Heart left ventricle (tissue), 16 donors: ENCODE measurements at regions not wholly inside any gene's neighbourhood (a gene's known extent, or its start where the extent isn't known, plus 50 kb on each side); places are given as distances from the start of the nearest gene placed in this dataset.

Source experiments
- ATAC-seq, 4 donors: fragments of 200-7000 bp; cut with Tn5 transposase; one replicate each; pipeline ENCODE4 v1.9.1; 2020 to 2022; ENCODE audit warnings: moderate library complexity in 4 of 4, mild to moderate bottlenecking in 3 of 4, moderate number of reproducible peaks in 1 of 4
- DNase-seq, 5 donors: peaks; one replicate each; pipeline ENCODE4 v3.0.0-alpha.2; 2020
- H3K27ac ChIP-seq, 12 donors: fragments of 200-600 bp; sonication (generic) in 4 of 12; one replicate each; pipeline versions ENCODE4 v1.5.0 to v1.8.0; 2016 to 2022; ENCODE audit warnings: mild to moderate bottlenecking in 2 of 12
- H3K27me3 ChIP-seq, 9 donors: fragments of 200-600 bp; sonication (generic) in 2 of 9; one replicate each; pipeline versions ENCODE4 v1.5.1 to v1.8.0; 2016 to 2022; ENCODE audit warnings: mild to moderate bottlenecking in 3 of 9
- H3K36me3 ChIP-seq, 9 donors: fragments of 200-600 bp; sonication (generic) in 2 of 9; one replicate each; pipeline versions ENCODE4 v1.5.0 to v1.8.0; 2018 to 2022; ENCODE audit warnings: mild to moderate bottlenecking in 2 of 9
- H3K4me1 ChIP-seq, 12 donors: fragments of 200-600 bp; sonication (generic) in 4 of 12; one replicate each; pipeline versions ENCODE4 v1.5.0 to v1.8.0; 2016 to 2022; ENCODE audit warnings: mild to moderate bottlenecking in 3 of 12
- H3K4me3 ChIP-seq, 12 donors: fragments of 200-600 bp; sonication (generic) in 4 of 12; one replicate each; pipeline versions ENCODE4 v1.5.0 to v1.8.0; 2017 to 2022; ENCODE audit warnings: mild to moderate bottlenecking in 9 of 12, moderate library complexity in 4 of 12
- H3K9me3 ChIP-seq, 12 donors: fragments of 200-600 bp; sonication (generic) in 4 of 12; one replicate each; pipeline versions ENCODE4 v1.5.0 to v1.8.0; 2016 to 2022; ENCODE audit warnings: mild to moderate bottlenecking in 1 of 12
- CTCF ChIP-seq, 12 donors: fragments of 200-600 bp; sonication (generic) in 4 of 12; IDR thresholded peaks; one replicate each; pipeline versions ENCODE4 v1.5.0 to v1.8.0; 2018 to 2022; ENCODE audit warnings: antibody characterized with exemption in 12 of 12, mild to moderate bottlenecking in 5 of 12
- POLR2A ChIP-seq, 2 donors: fragments of 450-650 bp; IDR thresholded peaks; one replicate each; pipeline ENCODE4 v1.6.1; 2017; ENCODE audit warnings: antibody characterized with exemption in 2 of 2, mild to moderate bottlenecking in 2 of 2, moderate library complexity in 2 of 2
- WGBS, 4 donors: extraction: QIAGEN DNeasy Blood & Tissue Kit in 2 of 4; methylation state at CpG; one replicate each; pipeline versions ENCODE4 v1.1.5 to v1.1.7; 2013 to 2018; 5-methylcytosine and 5-hydroxymethylcytosine counted together
- intact Hi-C, 10 donors: fragments of 100-400 bp; cut with DNase I; formaldehyde crosslinking; loops; one replicate each; pipeline versions ENCODE4 v1.11.1 to v1.14.2; 2022
- donor health status: ischemic (EF 13 %, LVEDD 7.1; RV severe dilation, severe dysfunction).
- donor health status: healthy with polysubstance abuse.
- donor health status: DM: no; HTN: yes; CAD: no.
- donor health status: DM: no; HTN: no; CAD: no.
- donor health status: ischemic (EF 25% LVEDD 6.9; RV normal size, moderate dysfunction).
- donor health status: ischemic (EF 25% LVEDD 5.7; RV mildly dilated, moderate dysfunction).
- donor health status: healthy.
- donor health status: DM: yes; HTN: yes; CAD: no.
- donor health status: ischemic (EF 35%, LVEDD 5.7; RV mildly dilated, moderate dysfunction).
- donor health status: nonischemic (EF 11% LVEDD 7.7; RV severe dilation, severe dysfunction).
- donor health status: DM: yes; HTN: yes; CAD: no.
- donor health status: PGD.
- donor health status: ischemic (EF 29% LVEDD 5.4; RV normal size, mild dysfunction).
- donor health status: nonischemic (EF 23%, LVEDD 6.1; RV moderate dilation, normal function).

GRCh38 chr13:104693126-104693525 is 1626.9 kb upstream of the SLC10A2 start:
- ATAC-seq (no peak), DNase-seq (no peak)
- H3K9me3 ChIP-seq: no peaks in the 10 kb centered on the region
- no peaks in the 10 kb centered on the region for H3K27me3 ChIP-seq
- H3K36me3 ChIP-seq: no peaks in the 10 kb centered on the region
- no peak overlapping the region for H3K4me3 ChIP-seq
- no peak overlapping the region for H3K27ac ChIP-seq
- 59 to 63% (median 63%) methylated on average over 4 of the region's 4 CpGs for WGBS, 4 donors
- H3K4me1 ChIP-seq: no peaks in the 10 kb centered on the region
- intact Hi-C loops: no loop called here
- TF ChIP-seq CTCF (IDR thresholded peaks at IDR 0.05): no peak

DNA sequence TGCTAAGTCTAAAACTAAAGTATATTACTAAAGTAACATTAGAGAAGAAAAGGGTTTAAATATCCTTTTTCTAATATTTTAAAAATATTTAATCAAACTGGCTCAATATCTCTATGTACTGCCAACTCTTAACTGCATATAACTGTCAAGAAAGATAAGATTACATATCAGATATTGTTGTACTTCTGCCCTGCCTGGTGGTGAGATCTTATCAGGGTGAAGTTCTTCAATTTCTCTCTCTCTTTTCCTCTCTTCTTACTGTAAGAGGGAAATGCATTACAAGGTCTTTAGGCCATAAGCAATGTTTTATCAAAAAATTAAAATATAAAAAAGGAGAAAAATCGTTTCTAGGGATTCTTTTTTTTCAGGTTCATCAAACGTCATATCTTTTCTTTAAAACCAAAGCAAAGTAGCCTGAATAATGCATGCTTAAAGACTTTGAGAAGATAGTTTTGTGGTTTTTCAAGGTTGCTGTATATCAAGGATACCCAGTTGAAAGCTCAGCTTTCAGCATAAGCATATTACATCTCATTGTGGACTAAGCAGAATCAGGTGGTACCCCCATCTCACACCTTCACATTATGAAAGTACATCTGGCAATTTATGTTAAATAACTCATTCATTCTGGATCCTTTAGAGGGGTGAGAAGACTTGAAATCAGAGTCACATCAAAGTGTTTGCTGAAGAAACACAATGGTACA is 1625.7 kb upstream of the SLC10A2 start:
- intact Hi-C loops: no loop called here
- 44 to 67% (median 57%) methylated on average over 2 of the region's 2 CpGs for WGBS, 4 donors

DNA sequence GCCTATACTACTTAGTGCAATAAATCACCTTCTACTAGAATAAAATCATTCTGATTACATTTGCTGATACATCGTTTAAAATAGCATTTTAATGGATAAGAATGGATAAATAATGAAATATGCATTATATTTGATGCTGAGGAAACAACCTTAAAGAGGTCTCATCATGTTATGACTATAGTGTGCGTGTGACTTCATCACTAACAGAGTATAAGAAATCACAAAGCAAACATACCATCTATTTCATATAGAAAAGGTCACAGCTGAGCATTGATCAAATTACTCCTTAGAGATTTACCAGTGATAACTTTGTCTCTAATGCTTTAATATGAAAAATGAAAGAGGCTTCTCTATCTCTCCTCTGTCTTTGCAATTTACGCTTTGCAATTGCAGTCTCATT is 1620.3 kb upstream of the SLC10A2 start:
- no peak overlapping the region for H3K27ac ChIP-seq
- WGBS, 4 donors: 76 to 85% (median 81%) methylated on average over 3 of the region's 3 CpGs
- H3K27me3 ChIP-seq: no peaks in the 10 kb centered on the region
- no peak overlapping the region for H3K4me3 ChIP-seq
- no peaks in the 10 kb centered on the region for H3K4me1 ChIP-seq
- no peaks in the 10 kb centered on the region for H3K9me3 ChIP-seq
- intact Hi-C loops: no loop called here
- ATAC-seq (no peak), DNase-seq (no peak)
- TF ChIP-seq POLR2A (IDR thresholded peaks at IDR 0.05) (no peak), CTCF (IDR thresholded peaks at IDR 0.05) (no peak)
- H3K36me3 ChIP-seq: no peaks in the 10 kb centered on the region

More for the DNA sequence above, 1625.7 kb upstream of the SLC10A2 start:
- no peak for DNase-seq
- no peaks in the 10 kb centered on the region for H3K4me1 ChIP-seq
- no peak overlapping the region for H3K27ac ChIP-seq
- no peaks in the 10 kb centered on the region for H3K9me3 ChIP-seq
- no peaks in the 10 kb centered on the region for H3K27me3 ChIP-seq
- no peaks in the 10 kb centered on the region for H3K36me3 ChIP-seq
- H3K4me3 ChIP-seq: no peak overlapping the region
- ATAC-seq: no peak
- no peak for TF ChIP-seq CTCF (IDR thresholded peaks at IDR 0.05)
- TF ChIP-seq POLR2A (IDR thresholded peaks at IDR 0.05): no peak

GRCh38 chr13:104683789-104684188 is 1617.6 kb upstream of the SLC10A2 start:
- Histone ChIP-seq H3K4me3 (no peak overlapping the region), H3K27me3 (no peaks in the 10 kb centered on the region), H3K9me3 (no peaks in the 10 kb centered on the region), H3K36me3 (no peaks in the 10 kb centered on the region), H3K4me1 (no peaks in the 10 kb centered on the region), H3K27ac (no peak overlapping the region)
- ATAC-seq (no peak), DNase-seq (no peak)
- intact Hi-C loops: no loop called here
- no peak for TF ChIP-seq CTCF (IDR thresholded peaks at IDR 0.05)
- TF ChIP-seq POLR2A (IDR thresholded peaks at IDR 0.05): no peak
